Uterus (tissue), 2 donors: ENCODE measurements at regions not wholly inside any gene's neighbourhood (a gene's known extent, or its start where the extent isn't known, plus 50 kb on each side); places are given as distances from the start of the nearest gene placed in this dataset.

Source experiments
- CTCF ChIP-seq, 4 experiments: fragments of 200-600 bp in 2 of 4; fragments of 450-650 bp in 2 of 4; sonication (generic) in 2 of 4; IDR thresholded peaks; one replicate each; pipeline ENCODE4 v1.5.1; 2016 to 2019; ENCODE audit warnings: antibody characterized with exemption in 4 of 4, mild to moderate bottlenecking in 2 of 4, moderate library complexity in 1 of 4
- POLR2A ChIP-seq, 2 donors: fragments of 450-650 bp; IDR thresholded peaks; one replicate each; pipeline ENCODE4 v1.6.1; 2016; ENCODE audit warnings: antibody characterized with exemption in 2 of 2, mild to moderate bottlenecking in 1 of 2, moderate library complexity in 1 of 2

GRCh38 chr7:52565974-52566373 lies 469.5 kb upstream of the POM121L12 start:
- TF ChIP-seq CTCF (IDR thresholded peaks at IDR 0.05) (no peak), POLR2A (IDR thresholded peaks at IDR 0.05) (no peak)
